HG03064 (cell line): ENCODE measurements at regions not wholly inside any gene's neighbourhood (a gene's known extent, or its start where the extent isn't known, plus 50 kb on each side); places are given as distances from the start of the nearest gene placed in this dataset.
"Not testable (repeated sequence)": the region's sequence is repeated elsewhere in the genome, so short reads cannot be mapped to it uniquely, and the experiment has no call there.

Experiments
- ATAC-seq: cut with Tn5 transposase; IDR thresholded peaks from one replicate; pipeline ENCODE4 v1.9.1; 2021; ENCODE audit warnings: low read depth; ENCODE audit not compliant: unreplicated experiment

DNA sequence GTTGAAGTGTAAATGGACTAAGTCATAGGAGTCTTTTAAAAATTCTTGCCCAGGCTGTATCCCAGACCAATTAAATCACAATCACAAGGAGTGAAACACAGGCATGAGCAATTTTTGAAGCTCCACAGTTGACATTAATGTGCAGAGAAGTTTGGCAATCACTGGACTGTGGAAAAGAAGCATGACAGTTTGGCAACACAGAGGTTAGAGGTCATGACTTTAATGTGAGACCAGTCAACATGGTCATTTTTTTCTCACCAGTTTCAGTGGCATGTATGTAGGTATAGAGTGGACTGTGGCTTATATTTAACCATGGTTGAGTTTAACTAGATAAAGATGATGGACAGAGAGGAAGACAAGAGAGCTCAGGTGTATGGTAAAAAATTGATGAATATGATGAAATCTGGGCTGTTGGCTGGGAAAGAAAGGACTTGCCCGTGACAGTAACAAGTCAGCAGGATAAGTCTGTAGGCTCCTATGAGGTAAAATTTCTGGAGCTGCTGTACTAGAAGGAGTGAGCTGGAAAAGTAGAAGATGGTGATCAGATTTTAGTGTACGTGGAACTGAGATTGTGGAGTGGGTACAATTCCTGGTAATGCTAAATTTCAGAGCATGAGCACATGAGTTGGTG is 432.2 kb upstream of the GHITM start:
- no peak for ATAC-seq

GRCh38 chr10:83713423-83713822 is 425.9 kb upstream of the GHITM start:
- no peak for ATAC-seq

DNA sequence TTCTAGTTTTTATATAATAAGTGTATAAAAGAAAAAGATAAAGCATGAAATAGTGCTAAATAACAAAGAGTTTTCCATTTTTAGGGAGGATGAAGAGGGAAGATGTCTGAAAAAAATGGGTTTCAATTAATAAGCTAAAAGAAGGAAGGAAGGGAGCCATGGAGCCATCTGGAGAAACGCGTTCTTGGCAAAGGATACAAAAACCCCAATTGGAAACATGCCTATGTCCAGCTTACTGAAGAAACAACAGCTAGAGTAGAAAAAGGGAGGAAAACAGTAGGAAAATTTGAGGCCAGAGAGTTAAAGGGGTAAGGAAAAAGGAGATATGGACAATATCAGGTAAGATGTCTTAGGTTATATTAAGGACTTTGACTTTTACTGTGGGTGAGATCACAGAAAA is 416.2 kb upstream of the GHITM start:
- ATAC-seq: no peak

DNA sequence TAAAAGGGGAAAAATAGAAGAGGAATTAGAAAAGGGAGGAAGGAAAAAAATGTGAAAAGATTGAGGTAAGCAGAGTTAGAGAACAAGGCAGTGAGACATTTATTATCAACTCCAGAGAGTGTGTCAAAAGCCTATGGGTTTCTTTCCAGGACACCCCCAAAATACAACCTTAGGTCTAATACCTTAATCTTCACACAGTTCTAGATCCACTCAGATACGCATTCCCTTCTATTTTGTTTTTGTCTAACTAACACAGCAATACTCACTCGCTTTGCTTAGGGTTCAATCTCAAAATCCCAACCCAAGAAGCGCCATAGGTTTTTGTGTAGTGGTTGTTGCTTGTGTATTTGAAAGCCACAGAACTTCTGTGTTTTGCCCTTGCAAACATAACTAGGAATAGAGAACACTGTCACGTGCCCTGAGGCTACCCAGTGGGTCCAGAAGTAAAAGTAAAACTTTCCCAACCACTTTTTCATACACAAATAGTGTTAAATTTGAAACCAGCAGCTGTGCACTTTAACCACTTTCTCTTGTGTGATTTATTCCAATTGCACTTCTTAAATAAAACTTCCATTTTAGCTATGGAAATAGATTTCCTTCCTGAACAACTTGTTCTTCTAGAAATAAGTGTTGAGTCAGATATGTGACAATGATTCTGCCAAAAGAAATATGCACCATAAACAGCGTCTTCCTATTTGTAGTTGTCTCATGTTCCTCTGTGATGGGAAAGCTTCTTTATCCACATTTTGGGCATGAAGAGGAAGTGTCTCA is 414.7 kb upstream of the GHITM start:
- ATAC-seq: peak; percentile 85

DNA sequence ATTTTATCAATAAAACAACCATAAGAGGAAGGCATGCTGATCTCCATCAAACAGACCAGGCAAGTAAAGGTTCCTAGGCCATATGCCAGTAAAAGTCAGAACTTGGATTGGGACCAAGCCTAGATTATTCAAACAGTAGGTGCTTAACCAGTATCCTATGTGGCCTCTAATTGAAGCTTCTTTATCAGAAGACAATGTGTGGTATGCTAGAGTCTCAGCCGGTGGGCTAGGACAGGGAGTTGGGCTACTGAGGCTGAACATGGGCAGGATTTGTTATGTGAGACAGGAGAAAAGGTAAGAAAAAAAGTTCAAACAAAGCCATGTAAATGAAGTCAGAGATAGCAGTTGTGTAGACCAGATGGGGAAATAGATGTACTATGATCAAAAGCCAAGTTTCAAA is 413.7 kb upstream of the GHITM start:
- no peak for ATAC-seq

DNA sequence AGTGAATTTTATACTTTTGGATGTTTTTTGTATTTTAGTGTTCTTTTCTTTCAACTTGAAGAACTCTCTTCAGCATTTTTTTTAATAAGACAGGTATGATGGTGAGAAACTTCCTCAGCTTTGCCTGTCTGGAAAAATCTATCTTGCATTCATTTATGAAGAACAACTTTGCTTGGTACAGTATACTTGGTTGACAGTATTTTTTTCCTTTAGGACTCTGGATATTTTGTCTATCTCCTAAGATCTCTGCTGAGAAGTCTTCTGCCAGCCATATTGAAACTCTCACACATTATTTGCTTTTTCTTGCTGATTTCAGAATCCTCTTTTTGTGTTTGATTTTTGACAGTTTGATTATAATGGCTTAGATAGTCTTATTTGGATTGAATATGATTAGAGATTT is 405.0 kb upstream of the GHITM start:
- ATAC-seq: no peak

DNA sequence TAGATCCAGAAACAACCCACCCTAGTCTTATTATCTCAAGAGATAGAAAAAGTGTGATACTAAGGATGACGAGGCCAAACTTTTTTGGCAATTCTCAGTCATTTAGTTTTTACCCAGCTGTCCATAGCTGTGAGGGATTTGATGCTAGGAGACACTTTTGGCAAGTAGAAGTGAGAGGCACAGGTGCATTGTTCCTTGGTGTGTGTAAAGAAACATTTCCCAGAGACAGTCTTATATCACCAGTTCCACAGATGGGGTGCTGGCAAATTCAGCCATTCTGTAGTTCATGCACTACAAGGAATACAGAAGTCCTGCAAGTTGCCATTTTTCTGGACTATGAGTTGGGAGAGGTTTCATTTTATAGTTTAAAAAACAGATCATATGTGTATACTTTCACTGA is 403.3 kb upstream of the GHITM start:
- no peak for ATAC-seq

- ATAC-seq: no peak
Measured at GRCh38 chr10:83750604-83751003, 388.7 kb upstream of the GHITM start.

DNA sequence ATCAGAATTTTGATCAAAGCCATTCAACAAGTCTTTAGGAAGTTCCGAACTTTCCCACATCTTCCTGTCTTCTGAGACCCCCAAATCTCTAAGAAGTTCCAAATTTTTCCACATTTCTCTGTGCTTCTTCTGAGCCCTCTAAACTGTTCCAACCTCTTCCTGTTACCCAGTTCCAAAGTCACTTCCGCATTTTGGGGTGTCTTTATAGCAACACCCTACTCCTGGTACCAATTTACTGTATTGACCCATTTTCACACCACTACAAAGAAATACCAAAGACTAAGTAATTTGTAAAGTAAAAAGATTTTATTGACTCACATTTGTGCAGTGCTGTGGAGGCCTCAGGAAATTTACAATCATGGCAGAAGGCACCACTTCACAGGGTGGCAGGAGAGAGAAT is 385.8 kb upstream of the GHITM start:
- ATAC-seq: no peak

DNA sequence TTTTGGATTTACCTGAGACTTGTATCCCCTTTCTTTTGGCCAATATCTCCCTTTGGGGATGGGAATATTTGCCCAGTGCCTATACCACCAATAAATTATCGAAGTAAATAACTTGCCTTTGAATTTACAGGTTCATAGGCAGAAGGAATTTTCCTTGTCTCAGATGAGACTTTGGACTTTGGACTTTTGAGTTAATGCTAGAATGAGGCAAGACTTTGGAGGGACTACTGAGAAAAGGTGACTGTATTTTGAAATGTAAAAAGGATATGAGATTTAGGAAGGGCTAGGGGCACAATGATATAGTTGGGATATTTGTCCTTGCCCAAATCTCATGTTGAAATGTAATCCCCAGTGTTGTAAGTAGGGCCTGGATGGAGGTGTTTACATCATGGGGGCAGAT is 384.5 kb upstream of the GHITM start:
- ATAC-seq: no peak

DNA sequence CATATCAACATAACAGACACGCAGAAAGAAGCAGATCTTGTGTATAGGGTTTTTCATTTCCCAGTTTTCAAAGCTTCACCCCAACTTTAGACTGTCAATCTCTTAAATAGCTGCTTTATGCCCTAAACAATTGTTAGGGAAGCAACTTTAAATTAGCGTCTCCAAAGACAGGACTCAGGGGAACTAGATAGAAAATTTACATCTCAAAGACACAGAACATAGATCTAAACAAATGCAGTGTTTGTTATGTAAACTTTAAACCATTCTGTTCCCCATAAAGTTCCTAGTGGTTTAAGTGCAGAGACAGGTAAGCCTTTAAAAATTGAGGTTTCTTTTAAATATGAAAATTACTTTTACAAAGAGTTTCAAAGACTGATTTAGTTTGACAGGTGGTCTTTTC is 379.2 kb upstream of the GHITM start:
- no peak for ATAC-seq

- ATAC-seq: no peak
Measured at GRCh38 chr10:83764666-83765065, 374.6 kb upstream of the GHITM start.

DNA sequence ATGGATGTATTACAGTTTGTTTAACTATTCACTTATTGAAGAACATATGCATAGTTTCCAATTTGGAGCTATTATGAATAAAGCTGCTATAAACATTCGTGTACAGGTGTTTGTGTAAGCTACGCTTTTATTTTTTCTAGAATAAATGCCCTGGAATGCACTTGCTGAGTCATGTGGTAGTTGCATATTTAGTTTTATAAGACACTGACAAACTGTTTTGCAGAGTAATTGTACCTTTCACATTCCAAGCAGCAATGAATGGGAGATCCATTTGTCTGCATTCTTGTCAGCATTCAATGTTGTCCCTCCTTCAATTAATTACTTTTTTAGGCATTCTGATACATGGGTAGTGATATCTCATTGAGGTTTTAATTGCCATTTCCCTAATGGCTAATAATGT is 373.6 kb upstream of the GHITM start:
- no peak for ATAC-seq

DNA sequence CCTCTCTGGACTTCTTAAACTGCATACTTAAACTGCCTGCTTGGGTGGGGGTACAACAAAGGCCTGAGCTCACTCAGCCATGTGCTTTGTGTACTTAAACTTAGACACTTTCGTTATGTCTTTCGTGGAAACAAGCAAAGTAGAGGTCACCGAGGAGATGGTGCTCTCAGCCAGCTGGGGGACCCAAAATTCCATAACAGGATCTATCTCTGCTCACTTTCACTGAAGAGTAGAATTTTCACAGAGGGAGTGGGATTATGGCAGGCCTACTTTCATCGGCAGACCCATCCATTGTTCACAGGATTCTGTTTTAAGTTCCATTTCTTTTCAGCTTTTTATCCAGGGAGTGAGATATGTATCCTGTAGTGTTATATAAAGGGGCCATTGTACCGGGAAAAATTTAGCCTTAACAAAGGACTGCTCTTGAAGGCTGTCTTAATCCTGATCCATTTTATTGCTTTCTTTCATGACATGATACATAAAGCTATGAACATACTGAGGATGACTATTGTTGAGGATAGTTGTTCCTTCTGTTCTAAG is 370.0 kb upstream of the GHITM start:
- no peak for ATAC-seq

GRCh38 chr10:83786701-83787100 is 352.6 kb upstream of the GHITM start:
- not testable (repeated sequence) for ATAC-seq

GRCh38 chr10:83801983-83802382 is 337.3 kb upstream of the GHITM start:
- ATAC-seq: no peak

DNA sequence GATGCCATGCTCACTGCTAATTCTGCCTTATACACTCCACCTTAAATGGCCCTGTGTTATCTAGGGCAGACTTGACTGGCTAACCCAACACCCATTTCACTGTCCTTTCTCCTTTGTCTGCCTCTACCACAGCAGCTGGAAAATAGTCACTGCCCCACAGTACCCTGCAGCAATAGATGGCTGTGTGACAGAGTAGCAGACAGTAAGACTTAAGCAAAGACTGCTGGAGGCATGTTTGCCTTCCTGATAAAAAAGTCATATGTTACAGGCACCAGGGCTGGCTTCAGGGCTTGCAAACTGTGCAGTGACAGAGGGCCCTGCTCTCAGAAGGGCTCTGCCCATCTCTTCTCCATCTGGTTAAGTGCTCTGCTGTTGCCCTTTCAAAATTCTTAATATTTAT is 332.6 kb upstream of the GHITM start:
- no peak for ATAC-seq

DNA sequence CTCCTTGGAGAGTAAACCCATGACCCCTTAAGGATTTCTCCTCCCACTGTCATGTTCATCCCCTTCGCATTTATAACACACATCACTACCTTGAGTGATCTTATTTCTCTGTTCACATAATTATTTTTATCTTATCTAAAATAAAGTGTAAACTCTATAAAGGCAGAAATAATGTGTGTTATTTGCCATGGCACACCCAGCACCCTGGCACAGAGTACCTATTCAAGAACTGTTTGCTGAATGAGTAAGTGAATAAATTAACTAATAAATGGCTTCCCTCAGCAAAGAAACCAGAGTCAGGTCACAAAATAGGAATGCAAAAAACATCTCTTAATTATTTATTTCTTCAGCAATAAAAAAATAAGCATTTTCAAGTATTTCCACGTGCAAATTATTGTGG is 330.3 kb upstream of the GHITM start:
- ATAC-seq: no peak

- no peak for ATAC-seq
Measured at GRCh38 chr10:83816942-83817341, 322.4 kb upstream of the GHITM start.

- ATAC-seq: no peak
Measured at GRCh38 chr10:83817797-83818196, 321.5 kb upstream of the GHITM start.

GRCh38 chr10:83819609-83820008 is 319.7 kb upstream of the GHITM start:
- ATAC-seq: no peak

DNA sequence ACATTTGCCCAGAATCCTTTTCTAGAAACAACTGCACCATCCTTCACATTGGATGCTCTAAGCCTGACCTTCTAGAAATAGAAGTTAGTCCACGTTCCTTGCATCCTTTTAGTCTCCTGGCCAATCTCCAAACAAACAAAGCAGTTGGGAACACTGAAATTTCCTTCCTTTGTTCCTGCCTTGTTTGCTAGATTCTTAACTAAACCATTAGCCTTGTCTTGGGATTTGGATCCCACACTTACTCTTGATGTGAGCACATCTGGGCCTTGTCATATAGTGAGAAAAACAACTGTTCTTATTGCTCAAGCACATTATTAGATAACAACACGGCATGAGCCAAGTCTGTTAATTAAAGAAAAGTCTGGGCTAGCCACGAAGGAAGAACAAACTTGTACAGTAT is 319.3 kb upstream of the GHITM start:
- ATAC-seq: no peak
